ENCODE measurements at regions not wholly inside any gene's neighbourhood (a gene's known extent, or its start where the extent isn't known, plus 50 kb on each side); places are given as distances from the start of the nearest gene placed in this dataset.

- no peak for DNase-seq (ENCODE audit: low spot score)
Measured at GRCh38 chr11:43575913-43576310, 104.6 kb upstream of the HSD17B12 start.

GRCh38 chr11:43576320-43576802 lies 104.2 kb upstream of the HSD17B12 start:
- no peak for DNase-seq (ENCODE audit: low spot score)

GRCh38 chr11:43576803-43577521 lies 103.6 kb upstream of the HSD17B12 start:
- no peak for DNase-seq (ENCODE audit: low spot score)

- no peak for DNase-seq (ENCODE audit: low spot score)
Measured at GRCh38 chr11:43577566-43578264, 102.8 kb upstream of the HSD17B12 start.

GRCh38 chr11:43578346-43579170 lies 102.0 kb upstream of the HSD17B12 start:
- DNase-seq (ENCODE audit: low spot score), result no peak

GRCh38 chr11:43579171-43579918 lies 101.2 kb upstream of the HSD17B12 start:
- no peak for DNase-seq (ENCODE audit: low spot score)

GRCh38 chr11:43579919-43580276 lies 100.6 kb upstream of the HSD17B12 start:
- no peak for DNase-seq (ENCODE audit: low spot score)

- DNase-seq (ENCODE audit: low spot score), result no peak
Measured at GRCh38 chr11:43580735-43581369, 99.7 kb upstream of the HSD17B12 start.

- no peak for DNase-seq (ENCODE audit: low spot score)
Measured at GRCh38 chr11:43581370-43582023, 99.0 kb upstream of the HSD17B12 start.

GRCh38 chr11:43582024-43582862 lies 98.3 kb upstream of the HSD17B12 start:
- no peak for DNase-seq (ENCODE audit: low spot score)

- DNase-seq (ENCODE audit: low spot score), result no peak
Measured at GRCh38 chr11:43582863-43583462, 97.6 kb upstream of the HSD17B12 start.

GRCh38 chr11:43583548-43583947 lies 97.0 kb upstream of the HSD17B12 start:
- DNase-seq (ENCODE audit: low spot score), result no peak

GRCh38 chr11:43585877-43586608 lies 94.5 kb upstream of the HSD17B12 start:
- DNase-seq (ENCODE audit: low spot score), result no peak

- no peak for DNase-seq (ENCODE audit: low spot score)
Measured at GRCh38 chr11:43589601-43590250, 90.8 kb upstream of the HSD17B12 start.

- DNase-seq (ENCODE audit: low spot score), result no peak
Measured at GRCh38 chr11:43601511-43601910, 79.0 kb upstream of the HSD17B12 start.

GRCh38 chr11:43602670-43603069 lies 77.9 kb upstream of the HSD17B12 start:
- no peak for DNase-seq (ENCODE audit: low spot score)

- no peak for DNase-seq (ENCODE audit: low spot score)
Measured at GRCh38 chr11:43614214-43614613, 66.3 kb upstream of the HSD17B12 start.

- no peak for DNase-seq (ENCODE audit: low spot score)
Measured at GRCh38 chr11:43619863-43620505, 60.6 kb upstream of the HSD17B12 start.
